Liver (tissue), 3 donors: ENCODE measurements at regions not wholly inside any gene's neighbourhood (a gene's known extent, or its start where the extent isn't known, plus 50 kb on each side); places are given as distances from the start of the nearest gene placed in this dataset.

Experiments
- CTCF ChIP-seq: fragments of 150-350 bp; IDR thresholded peaks from 2 replicates; pipeline ENCODE4 v1.5.1; 2017; ENCODE audit warnings: improper control_type of control experiment, low read depth, low read length; ENCODE audit not compliant: missing input control
- MAX ChIP-seq: IDR thresholded peaks from 2 replicates; pipeline ENCODE4 v1.6.1; 2016; ENCODE audit warnings: antibody characterized with exemption
- RAD21 ChIP-seq, 2 donors: IDR thresholded peaks; 2 replicates each; pipeline ENCODE4 v1.6.1; 2016; ENCODE audit warnings: antibody characterized with exemption in 2 of 2, mild to moderate bottlenecking in 2 of 2
- SP1 ChIP-seq: IDR thresholded peaks from 2 replicates; pipeline ENCODE4 v1.6.1; 2018; ENCODE audit warnings: antibody characterized with exemption, mild to moderate bottlenecking
- YY1 ChIP-seq: IDR thresholded peaks from 2 replicates; pipeline ENCODE4 v1.6.1; 2016; ENCODE audit warnings: antibody characterized with exemption, mild to moderate bottlenecking
- TF ChIP-seq, protein P1 (sequence below): IDR thresholded peaks from 2 replicates; pipeline ENCODE4 v1.6.1; 2016; ENCODE audit warnings: antibody characterized with exemption
- donor health status: healthy.
- donor health status: healthy.

- no peak for TF ChIP-seq RAD21 (IDR thresholded peaks at IDR 0.05)
- no peak for TF ChIP-seq CTCF
- TF ChIP-seq MAX, result no peak
- no peak for TF ChIP-seq YY1
- TF ChIP-seq SP1, result no peak
- TF ChIP-seq, protein P1, sequence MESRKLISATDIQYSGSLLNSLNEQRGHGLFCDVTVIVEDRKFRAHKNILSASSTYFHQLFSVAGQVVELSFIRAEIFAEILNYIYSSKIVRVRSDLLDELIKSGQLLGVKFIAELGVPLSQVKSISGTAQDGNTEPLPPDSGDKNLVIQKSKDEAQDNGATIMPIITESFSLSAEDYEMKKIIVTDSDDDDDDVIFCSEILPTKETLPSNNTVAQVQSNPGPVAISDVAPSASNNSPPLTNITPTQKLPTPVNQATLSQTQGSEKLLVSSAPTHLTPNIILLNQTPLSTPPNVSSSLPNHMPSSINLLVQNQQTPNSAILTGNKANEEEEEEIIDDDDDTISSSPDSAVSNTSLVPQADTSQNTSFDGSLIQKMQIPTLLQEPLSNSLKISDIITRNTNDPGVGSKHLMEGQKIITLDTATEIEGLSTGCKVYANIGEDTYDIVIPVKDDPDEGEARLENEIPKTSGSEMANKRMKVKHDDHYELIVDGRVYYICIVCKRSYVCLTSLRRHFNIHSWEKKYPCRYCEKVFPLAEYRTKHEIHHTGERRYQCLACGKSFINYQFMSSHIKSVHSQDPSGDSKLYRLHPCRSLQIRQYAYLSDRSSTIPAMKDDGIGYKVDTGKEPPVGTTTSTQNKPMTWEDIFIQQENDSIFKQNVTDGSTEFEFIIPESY, result no peak
Measured at GRCh38 chr15:92787116-92787515, 113.0 kb upstream of the CHD2 start.
